ENCODE measurements at regions not wholly inside any gene's neighbourhood (a gene's known extent, or its start where the extent isn't known, plus 50 kb on each side); places are given as distances from the start of the nearest gene placed in this dataset.

- no peak for DNase-seq
Measured at GRCh38 chr16:6988846-6989245, 343.8 kb upstream of the RBFOX1 start.

GRCh38 chr16:6977916-6978315 lies 354.7 kb upstream of the RBFOX1 start:
- no peak for DNase-seq

- no peak for DNase-seq
Measured at GRCh38 chr16:6977291-6977690, 355.4 kb upstream of the RBFOX1 start.

- no peak for DNase-seq
Measured at GRCh38 chr16:6976716-6977115, 355.9 kb upstream of the RBFOX1 start.

- no peak for DNase-seq
Measured at GRCh38 chr16:6970171-6970857, 362.3 kb upstream of the RBFOX1 start.

GRCh38 chr16:6969594-6969993 lies 363.1 kb upstream of the RBFOX1 start:
- no peak for DNase-seq

- no peak for DNase-seq
Measured at GRCh38 chr16:6967796-6968320, 364.8 kb upstream of the RBFOX1 start.

GRCh38 chr16:6966925-6967324 lies 365.7 kb upstream of the RBFOX1 start:
- DNase-seq, result no peak

- no peak for DNase-seq
Measured at GRCh38 chr16:6964679-6965078, 368.0 kb upstream of the RBFOX1 start.

GRCh38 chr16:6961704-6962103 lies 370.9 kb upstream of the RBFOX1 start:
- no peak for DNase-seq

- no peak for DNase-seq
Measured at GRCh38 chr16:6958184-6958583, 374.5 kb upstream of the RBFOX1 start.

GRCh38 chr16:6957681-6958080 lies 375.0 kb upstream of the RBFOX1 start:
- DNase-seq, result no peak

GRCh38 chr16:6956511-6956910 lies 376.1 kb upstream of the RBFOX1 start:
- DNase-seq, result no peak

- no peak for DNase-seq
Measured at GRCh38 chr16:6955303-6955702, 377.3 kb upstream of the RBFOX1 start.

- DNase-seq, result no peak
Measured at GRCh38 chr16:6949240-6949639, 383.4 kb upstream of the RBFOX1 start.

GRCh38 chr16:6947291-6947690 lies 385.4 kb upstream of the RBFOX1 start:
- DNase-seq, result no peak

GRCh38 chr16:6946802-6947201 lies 385.8 kb upstream of the RBFOX1 start:
- no peak for DNase-seq

GRCh38 chr16:6946106-6946505 lies 386.5 kb upstream of the RBFOX1 start:
- DNase-seq, result no peak

- no peak for DNase-seq
Measured at GRCh38 chr16:6940968-6941367, 391.7 kb upstream of the RBFOX1 start.

- no peak for DNase-seq
Measured at GRCh38 chr16:6937641-6938040, 395.0 kb upstream of the RBFOX1 start.

- DNase-seq, result no peak
Measured at GRCh38 chr16:6932871-6933385, 399.7 kb upstream of the RBFOX1 start.

GRCh38 chr16:6929868-6930267 lies 402.8 kb upstream of the RBFOX1 start:
- no peak for DNase-seq

- DNase-seq, result no peak
Measured at GRCh38 chr16:6926762-6927161, 405.9 kb upstream of the RBFOX1 start.

GRCh38 chr16:6926341-6926740 lies 406.3 kb upstream of the RBFOX1 start:
- no peak for DNase-seq

GRCh38 chr16:6918646-6919045 lies 414.0 kb upstream of the RBFOX1 start:
- no peak for DNase-seq
